ENCODE measurements at regions not wholly inside any gene's neighbourhood (a gene's known extent, or its start where the extent isn't known, plus 50 kb on each side); places are given as distances from the start of the nearest gene placed in this dataset.

- H3K4me3 ChIP-seq (replicated peaks; ENCODE audit: insufficient read depth, low read length) = no peak overlapping the region
- TF ChIP-seq REST (IDR thresholded peaks at IDR 0.05; ENCODE audit: insufficient replicate concordance, low read depth) (no peak), SPI1 (IDR thresholded peaks at IDR 0.05; ENCODE audit: borderline replicate concordance, low read depth) (no peak), GABPA (IDR thresholded peaks at IDR 0.05; ENCODE audit: low read depth) (no peak), CTCF (IDR thresholded peaks at IDR 0.05; ENCODE audit: insufficient read depth, low read length) (no peak), POLR2AphosphoS5 (IDR thresholded peaks at IDR 0.05; ENCODE audit: low read depth) (no peak)
- no peaks in the 10 kb centered on the region for H3K27me3 ChIP-seq (ENCODE audit: insufficient read depth, poor library complexity, severe bottlenecking)
- no peak for DNase-seq (ENCODE audit: low read depth in 1 of 2, low spot score in 1 of 2)
- H3K27ac ChIP-seq (replicated peaks) = no peak overlapping the region
Measured at GRCh38 chr12:125418902-125419564, 353.8 kb downstream of the AACS start.

- TF ChIP-seq GABPA (IDR thresholded peaks at IDR 0.05; ENCODE audit: low read depth) = no peak
- TF ChIP-seq SPI1 (IDR thresholded peaks at IDR 0.05; ENCODE audit: borderline replicate concordance, low read depth) = no peak
- no peak for TF ChIP-seq REST (IDR thresholded peaks at IDR 0.05; ENCODE audit: insufficient replicate concordance, low read depth)
- TF ChIP-seq CTCF (IDR thresholded peaks at IDR 0.05; ENCODE audit: insufficient read depth, low read length) = no peak
- TF ChIP-seq POLR2AphosphoS5 (IDR thresholded peaks at IDR 0.05; ENCODE audit: low read depth) = no peak
- Histone ChIP-seq H3K4me3 (replicated peaks; ENCODE audit: insufficient read depth, low read length) (no peak overlapping the region), H3K27ac (replicated peaks) (no peak overlapping the region), H3K27me3 (ENCODE audit: insufficient read depth, poor library complexity, severe bottlenecking) (no peaks in the 10 kb centered on the region)
- DNase-seq (ENCODE audit: low read depth in 1 of 2, low spot score in 1 of 2) = no peak
Measured at GRCh38 chr12:125424909-125425308, 359.7 kb downstream of the AACS start.

GRCh38 chr12:125431516-125431915, 366.3 kb downstream of the AACS start:
- no peaks in the 10 kb centered on the region for H3K27me3 ChIP-seq (ENCODE audit: insufficient read depth, poor library complexity, severe bottlenecking)
- TF ChIP-seq SPI1 (IDR thresholded peaks at IDR 0.05; ENCODE audit: borderline replicate concordance, low read depth) = no peak
- no peak for TF ChIP-seq GABPA (IDR thresholded peaks at IDR 0.05; ENCODE audit: low read depth)
- TF ChIP-seq REST (IDR thresholded peaks at IDR 0.05; ENCODE audit: insufficient replicate concordance, low read depth) = no peak
- H3K27ac ChIP-seq (replicated peaks) = no peak overlapping the region

More at GRCh38 chr12:125431516-125431915, 366.3 kb downstream of the AACS start:
- no peak for DNase-seq (ENCODE audit: low read depth in 1 of 2, low spot score in 1 of 2)
- H3K4me3 ChIP-seq (replicated peaks; ENCODE audit: insufficient read depth, low read length) = no peak overlapping the region

Data from HL-60 (cell line).